GM10248 (cell line): ENCODE measurements at regions not wholly inside any gene's neighbourhood (a gene's known extent, or its start where the extent isn't known, plus 50 kb on each side); places are given as distances from the start of the nearest gene placed in this dataset.
"Not testable (repeated sequence)": the region's sequence is repeated elsewhere in the genome, so short reads cannot be mapped to it uniquely, and the experiment has no call there.

Experiments
- CTCF ChIA-PET: fragments of 300-600 bp; sonication (Branson Sonifier 250); formaldehyde crosslinking; extraction: SDS; loops from one replicate; lab custom pipeline; 2021; ENCODE audit warnings: antibody characterized with exemption; lab: Yijun Ruan, JAX
- POLR2A ChIA-PET: fragments of 350-650 bp; sonication (Branson Sonifier 250); formaldehyde crosslinking; extraction: SDS; loops from one replicate; lab custom pipeline; 2020; ENCODE audit warnings: antibody characterized with exemption; lab: Yijun Ruan, JAX
- DNase-seq: peaks from one replicate; pipeline ENCODE4 v3.0.0; 2012; ENCODE audit errors: extremely low spot score
- TF ChIP-seq, protein P1 (sequence below): IDR thresholded peaks from 2 replicates; pipeline ENCODE4 v1.5.1; 2012; ENCODE audit warnings: mild to moderate bottlenecking, low read depth; ENCODE audit errors: extremely low read depth, missing control alignments, control extremely low read depth

DNA sequence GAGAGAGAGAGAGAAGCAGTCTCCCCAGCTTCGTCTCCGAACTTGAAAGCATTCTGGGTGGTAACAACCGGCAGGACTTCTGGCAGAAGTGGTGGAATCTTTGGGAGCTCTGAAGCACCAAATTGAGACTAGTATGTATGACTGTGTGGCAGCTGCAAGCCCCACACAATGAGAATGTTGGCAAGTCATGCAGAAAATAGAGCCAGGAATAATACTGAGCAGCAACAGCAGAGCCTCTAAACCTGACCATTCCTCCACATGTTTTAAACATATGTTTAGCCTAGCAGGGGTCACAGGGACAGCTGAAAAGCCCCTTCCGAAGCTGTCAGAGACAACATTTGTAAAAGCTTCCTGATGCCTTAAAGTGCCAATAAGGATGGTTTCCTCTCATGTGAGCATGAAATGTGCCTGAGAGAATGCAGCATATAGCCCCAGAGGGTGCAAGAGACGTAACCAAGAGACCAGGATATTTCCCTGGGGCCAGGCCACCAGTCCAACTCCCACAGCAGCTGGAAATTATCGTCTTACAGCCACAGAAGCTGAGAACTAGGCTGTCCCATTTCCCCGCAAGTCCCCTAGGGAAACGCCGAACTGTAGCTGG is 178.6 kb upstream of the CCDC54 start:
- DNase-seq = no peak
- TF ChIP-seq, protein P1, sequence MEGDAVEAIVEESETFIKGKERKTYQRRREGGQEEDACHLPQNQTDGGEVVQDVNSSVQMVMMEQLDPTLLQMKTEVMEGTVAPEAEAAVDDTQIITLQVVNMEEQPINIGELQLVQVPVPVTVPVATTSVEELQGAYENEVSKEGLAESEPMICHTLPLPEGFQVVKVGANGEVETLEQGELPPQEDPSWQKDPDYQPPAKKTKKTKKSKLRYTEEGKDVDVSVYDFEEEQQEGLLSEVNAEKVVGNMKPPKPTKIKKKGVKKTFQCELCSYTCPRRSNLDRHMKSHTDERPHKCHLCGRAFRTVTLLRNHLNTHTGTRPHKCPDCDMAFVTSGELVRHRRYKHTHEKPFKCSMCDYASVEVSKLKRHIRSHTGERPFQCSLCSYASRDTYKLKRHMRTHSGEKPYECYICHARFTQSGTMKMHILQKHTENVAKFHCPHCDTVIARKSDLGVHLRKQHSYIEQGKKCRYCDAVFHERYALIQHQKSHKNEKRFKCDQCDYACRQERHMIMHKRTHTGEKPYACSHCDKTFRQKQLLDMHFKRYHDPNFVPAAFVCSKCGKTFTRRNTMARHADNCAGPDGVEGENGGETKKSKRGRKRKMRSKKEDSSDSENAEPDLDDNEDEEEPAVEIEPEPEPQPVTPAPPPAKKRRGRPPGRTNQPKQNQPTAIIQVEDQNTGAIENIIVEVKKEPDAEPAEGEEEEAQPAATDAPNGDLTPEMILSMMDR = no peak
- ChIA-PET POLR2A (no interaction called here), CTCF (interaction anchor here (0.9 to 2.6 kb wide), 3 partner anchors 8 to 16 kb away, joined by 3 to 6 read pairs (median 4); no protein-coding TSS in a partner anchor)

DNA sequence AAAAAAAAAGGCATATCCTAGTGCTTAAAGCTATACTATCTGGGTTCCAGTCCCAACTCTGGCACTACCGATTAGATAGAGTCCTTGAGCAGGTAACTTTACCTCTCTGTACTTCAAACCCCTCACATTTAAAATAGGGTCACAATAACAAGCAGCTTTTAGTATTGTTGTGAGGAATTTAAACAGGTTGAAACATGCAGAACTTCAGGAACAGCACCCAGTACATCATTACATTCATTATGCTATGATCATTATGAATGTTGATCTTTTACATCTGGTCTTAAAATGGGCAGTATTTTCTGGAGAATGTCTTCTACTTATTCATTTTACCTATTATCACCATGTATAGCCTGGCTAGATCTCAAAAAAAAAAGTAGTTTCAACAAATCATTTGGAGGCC is 176.1 kb upstream of the CCDC54 start:
- POLR2A ChIA-PET = no interaction called here
- CTCF ChIA-PET = interaction anchor here (0.7 kb wide), 1 partner anchor 9 kb away, joined by 3 read pairs; no protein-coding TSS in a partner anchor
- no peak for DNase-seq
- TF ChIP-seq, protein P1 = no peak

DNA sequence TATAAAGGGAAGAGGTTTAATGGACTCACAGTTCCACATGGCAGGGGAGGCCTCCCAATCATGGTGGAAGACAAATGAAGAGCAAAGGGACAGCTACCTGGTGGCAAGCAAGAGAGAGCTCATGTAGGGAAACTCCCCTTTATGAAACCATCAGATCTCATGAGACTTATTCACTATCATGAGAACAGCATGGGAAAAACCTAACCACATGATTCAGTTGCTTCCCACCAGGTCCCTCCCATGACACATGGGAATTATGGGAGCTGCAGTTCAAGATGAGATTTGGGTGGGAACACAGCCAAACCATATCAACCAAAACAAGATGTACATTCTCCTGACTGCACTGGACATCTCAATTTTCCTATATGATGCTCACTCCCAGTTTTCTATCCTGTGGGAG is 174.4 kb upstream of the CCDC54 start:
- CTCF ChIA-PET = interaction anchor here (1.5 kb wide), 1 partner anchor 219 kb away, joined by 5 read pairs; no protein-coding TSS in a partner anchor
- DNase-seq, POLR2A ChIA-PET: not testable (repeated sequence)

DNA sequence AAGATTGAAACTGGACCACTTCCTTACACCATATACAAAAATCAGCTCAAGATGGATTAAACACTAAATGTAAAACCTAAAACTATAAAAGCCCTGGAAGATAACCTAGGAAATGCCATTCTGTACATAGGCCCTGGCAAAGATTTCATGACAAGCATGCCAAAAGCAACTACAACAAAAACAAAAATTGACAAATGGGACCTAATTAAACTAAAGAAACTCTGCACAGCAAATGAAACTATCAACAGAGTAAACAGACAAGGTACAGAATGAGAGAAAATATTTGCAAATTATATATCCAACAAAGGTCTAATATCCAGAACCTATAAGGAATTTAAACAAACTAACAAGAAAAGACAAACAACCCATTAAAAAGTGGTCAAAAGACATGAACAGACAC is 173.1 kb upstream of the CCDC54 start:
- DNase-seq = no peak
- TF ChIP-seq, protein P1 = no peak
- CTCF ChIA-PET = no interaction called here
- POLR2A ChIA-PET = no interaction called here

DNA sequence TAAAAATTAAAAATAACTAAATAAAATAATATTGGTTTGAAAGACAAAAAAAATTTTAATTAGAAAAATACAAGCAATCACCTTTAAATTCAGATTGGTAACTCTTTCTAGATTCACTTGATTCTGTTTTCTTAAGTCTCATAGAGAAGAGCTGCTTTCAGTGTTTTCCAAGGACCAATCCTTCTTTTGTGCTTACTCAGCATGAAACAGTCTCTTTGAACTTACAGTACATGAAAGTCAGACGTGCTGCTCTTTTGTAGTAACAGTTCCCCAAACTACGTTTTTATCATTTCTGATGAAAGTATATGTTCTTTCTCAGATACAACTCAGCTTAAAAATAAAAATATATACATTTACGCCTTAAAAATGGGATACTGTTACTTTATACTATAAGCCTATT is 171.9 kb upstream of the CCDC54 start:
- ChIA-PET POLR2A (no interaction called here), CTCF (interaction anchor here (1.5 kb wide), 1 partner anchor 251 kb away, joined by 3 read pairs; no protein-coding TSS in a partner anchor)
- TF ChIP-seq, protein P1 = no peak
- no peak for DNase-seq

DNA sequence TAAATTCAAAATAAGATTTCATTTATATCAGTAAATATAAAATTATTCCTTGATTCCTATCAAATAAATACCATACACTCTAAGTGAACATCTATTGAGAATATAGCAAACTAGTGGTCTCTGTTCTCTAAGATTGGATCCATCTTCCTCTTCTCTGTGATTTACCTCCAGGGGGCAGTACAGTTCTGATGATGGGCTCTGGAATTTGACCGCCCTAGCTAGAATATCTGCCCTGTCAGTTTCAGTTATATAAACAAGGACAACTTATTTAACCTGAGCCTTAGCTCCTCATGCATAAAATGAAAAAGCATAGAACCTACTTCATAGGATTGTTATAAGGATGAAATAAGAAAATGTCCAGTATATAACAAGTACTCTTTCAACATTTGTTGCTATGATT is 171.1 kb upstream of the CCDC54 start:
- DNase-seq = peak; percentile 11
- ChIA-PET POLR2A (no interaction called here), CTCF (interaction anchor here (0.6 to 2.0 kb wide), 8 partner anchors 8 to 250 kb away, joined by 3 to 6 read pairs (median 4); no protein-coding TSS in a partner anchor)
- TF ChIP-seq, protein P1 = peak; percentile 45

DNA sequence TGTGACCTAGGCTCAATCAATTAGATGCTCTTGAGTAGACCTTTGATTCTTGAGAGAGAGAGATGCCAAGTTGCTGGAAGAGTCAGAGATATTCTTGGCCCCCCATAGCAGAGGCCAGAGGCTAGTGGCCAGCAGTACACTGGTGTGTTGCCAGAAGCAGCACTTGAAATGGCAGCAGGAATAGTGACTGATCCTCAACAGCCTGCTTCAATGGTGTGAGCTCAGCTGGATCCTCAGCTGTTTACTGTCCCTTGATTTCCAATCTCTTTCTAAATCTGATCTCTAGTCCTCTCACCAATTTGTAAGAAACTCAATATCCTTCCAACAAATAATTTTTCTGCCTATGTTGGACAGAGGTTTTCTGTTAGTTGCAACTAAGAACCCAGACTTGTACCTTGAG is 170.3 kb upstream of the CCDC54 start:
- POLR2A ChIA-PET = no interaction called here
- CTCF ChIA-PET = interaction anchor here (1.0 to 2.0 kb wide), 4 partner anchors 9 to 30 kb away, joined by 3 to 6 read pairs (median 5); no protein-coding TSS in a partner anchor
- no peak for DNase-seq
- TF ChIP-seq, protein P1 = no peak
